PFSK-1 (cell line): ENCODE measurements at regions not wholly inside any gene's neighbourhood (a gene's known extent, or its start where the extent isn't known, plus 50 kb on each side); places are given as distances from the start of the nearest gene placed in this dataset.

ENCODE experiments used
- FOXP2 ChIP-seq: optimal IDR thresholded peaks from 2 replicates; pipeline ENCODE3; 2011; ENCODE audit warnings: borderline replicate concordance, control low read depth, inconsistent platforms; ENCODE audit not compliant: insufficient read depth; ENCODE audit errors: extremely low read length, extremely low read depth
- POLR2AphosphoS5 ChIP-seq: IDR thresholded peaks from 2 replicates; pipeline ENCODE4 v1.6.1; 2012; ENCODE audit warnings: low read depth, mild to moderate bottlenecking, control low read depth, low read length, moderate library complexity
- SIN3A ChIP-seq: IDR thresholded peaks from 2 replicates; pipeline ENCODE4 v1.6.1; 2012; ENCODE audit warnings: mild to moderate bottlenecking, low read length, moderate library complexity, borderline replicate concordance; ENCODE audit not compliant: insufficient read depth
- TAF1 ChIP-seq: IDR thresholded peaks from 2 replicates; pipeline ENCODE4 v1.6.1; 2012; ENCODE audit warnings: low read length, control low read depth, borderline replicate concordance; ENCODE audit not compliant: insufficient read depth
- TF ChIP-seq, protein P1 (sequence below), 2 experiments: IDR thresholded peaks; 2 replicates each; pipeline versions ENCODE4 v1.6.1 to v1.8.0; 2011 to 2012; ENCODE audit warnings: low read depth in 2 of 2, low read length in 2 of 2, control low read depth in 1 of 2, inconsistent platforms in 1 of 2, mild to moderate bottlenecking in 1 of 2, moderate library complexity in 1 of 2; ENCODE audit not compliant: insufficient read depth in 1 of 2

GRCh38 chr1:173406783-173407230 is 70.3 kb upstream of the PRDX6 start:
- TF ChIP-seq FOXP2 (no peak), SIN3A (no peak), POLR2AphosphoS5 (no peak), TAF1 (no peak)
- TF ChIP-seq, protein P1, sequence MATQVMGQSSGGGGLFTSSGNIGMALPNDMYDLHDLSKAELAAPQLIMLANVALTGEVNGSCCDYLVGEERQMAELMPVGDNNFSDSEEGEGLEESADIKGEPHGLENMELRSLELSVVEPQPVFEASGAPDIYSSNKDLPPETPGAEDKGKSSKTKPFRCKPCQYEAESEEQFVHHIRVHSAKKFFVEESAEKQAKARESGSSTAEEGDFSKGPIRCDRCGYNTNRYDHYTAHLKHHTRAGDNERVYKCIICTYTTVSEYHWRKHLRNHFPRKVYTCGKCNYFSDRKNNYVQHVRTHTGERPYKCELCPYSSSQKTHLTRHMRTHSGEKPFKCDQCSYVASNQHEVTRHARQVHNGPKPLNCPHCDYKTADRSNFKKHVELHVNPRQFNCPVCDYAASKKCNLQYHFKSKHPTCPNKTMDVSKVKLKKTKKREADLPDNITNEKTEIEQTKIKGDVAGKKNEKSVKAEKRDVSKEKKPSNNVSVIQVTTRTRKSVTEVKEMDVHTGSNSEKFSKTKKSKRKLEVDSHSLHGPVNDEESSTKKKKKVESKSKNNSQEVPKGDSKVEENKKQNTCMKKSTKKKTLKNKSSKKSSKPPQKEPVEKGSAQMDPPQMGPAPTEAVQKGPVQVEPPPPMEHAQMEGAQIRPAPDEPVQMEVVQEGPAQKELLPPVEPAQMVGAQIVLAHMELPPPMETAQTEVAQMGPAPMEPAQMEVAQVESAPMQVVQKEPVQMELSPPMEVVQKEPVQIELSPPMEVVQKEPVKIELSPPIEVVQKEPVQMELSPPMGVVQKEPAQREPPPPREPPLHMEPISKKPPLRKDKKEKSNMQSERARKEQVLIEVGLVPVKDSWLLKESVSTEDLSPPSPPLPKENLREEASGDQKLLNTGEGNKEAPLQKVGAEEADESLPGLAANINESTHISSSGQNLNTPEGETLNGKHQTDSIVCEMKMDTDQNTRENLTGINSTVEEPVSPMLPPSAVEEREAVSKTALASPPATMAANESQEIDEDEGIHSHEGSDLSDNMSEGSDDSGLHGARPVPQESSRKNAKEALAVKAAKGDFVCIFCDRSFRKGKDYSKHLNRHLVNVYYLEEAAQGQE (IDR thresholded peaks at IDR 0.05; ENCODE audit: insufficient read depth in 1 of 2, low read depth in 2 of 2, low read length in 2 of 2), result no peak

DNA sequence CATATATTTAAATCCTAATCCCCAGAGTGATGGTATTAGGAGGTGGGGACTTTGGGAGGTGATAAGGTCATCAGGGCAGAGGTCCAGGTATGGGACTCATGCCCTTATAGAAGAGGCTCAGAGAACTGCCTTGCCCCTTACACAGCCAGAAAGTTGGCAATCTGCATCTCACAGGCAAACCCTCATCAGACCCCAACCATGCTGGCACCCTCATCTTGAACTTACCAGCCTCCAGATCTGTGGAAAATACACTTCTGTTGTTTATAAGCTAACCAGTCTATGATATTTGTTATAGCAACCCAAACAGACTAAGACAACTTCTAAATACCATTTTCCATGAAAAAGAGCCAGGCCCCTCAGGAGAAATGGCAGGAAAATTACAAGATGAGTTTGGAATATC is 69.3 kb upstream of the PRDX6 start:
- no peak for TF ChIP-seq FOXP2
- no peak for TF ChIP-seq POLR2AphosphoS5
- TF ChIP-seq, protein P1 (IDR thresholded peaks at IDR 0.05; ENCODE audit: insufficient read depth in 1 of 2, low read depth in 2 of 2, low read length in 2 of 2), result no peak

GRCh38 chr1:173408886-173409285 is 68.2 kb upstream of the PRDX6 start:
- no peak for TF ChIP-seq TAF1
- TF ChIP-seq POLR2AphosphoS5, result no peak
- TF ChIP-seq FOXP2, result no peak
- TF ChIP-seq SIN3A, result no peak
- TF ChIP-seq, protein P1 (IDR thresholded peaks at IDR 0.05; ENCODE audit: insufficient read depth in 1 of 2, low read depth in 2 of 2, low read length in 2 of 2), result no peak

DNA sequence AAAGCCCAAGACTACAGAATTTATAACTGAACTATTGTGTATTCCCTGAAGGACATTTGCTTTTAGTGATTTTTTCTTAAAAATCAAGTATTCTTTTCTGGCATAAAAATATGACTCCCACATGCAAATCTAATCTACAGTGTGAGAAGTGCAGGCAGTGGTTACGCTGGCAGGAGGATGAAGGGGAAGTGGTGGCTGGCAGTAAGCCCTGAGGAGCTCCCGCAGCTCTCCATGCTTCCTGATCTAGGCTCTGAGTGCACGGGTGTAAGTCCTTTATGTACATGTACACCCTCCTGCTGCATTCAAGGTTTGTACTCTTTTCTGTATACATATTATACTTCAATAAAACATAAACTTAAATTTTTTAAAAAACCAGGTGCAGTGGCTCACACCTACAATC is 67.5 kb upstream of the PRDX6 start:
- TF ChIP-seq FOXP2 (peak; percentile 34), SIN3A (no peak), POLR2AphosphoS5 (no peak)
- TF ChIP-seq, protein P1 (IDR thresholded peaks at IDR 0.05; ENCODE audit: insufficient read depth in 1 of 2, low read depth in 2 of 2, low read length in 2 of 2), result no peak

DNA sequence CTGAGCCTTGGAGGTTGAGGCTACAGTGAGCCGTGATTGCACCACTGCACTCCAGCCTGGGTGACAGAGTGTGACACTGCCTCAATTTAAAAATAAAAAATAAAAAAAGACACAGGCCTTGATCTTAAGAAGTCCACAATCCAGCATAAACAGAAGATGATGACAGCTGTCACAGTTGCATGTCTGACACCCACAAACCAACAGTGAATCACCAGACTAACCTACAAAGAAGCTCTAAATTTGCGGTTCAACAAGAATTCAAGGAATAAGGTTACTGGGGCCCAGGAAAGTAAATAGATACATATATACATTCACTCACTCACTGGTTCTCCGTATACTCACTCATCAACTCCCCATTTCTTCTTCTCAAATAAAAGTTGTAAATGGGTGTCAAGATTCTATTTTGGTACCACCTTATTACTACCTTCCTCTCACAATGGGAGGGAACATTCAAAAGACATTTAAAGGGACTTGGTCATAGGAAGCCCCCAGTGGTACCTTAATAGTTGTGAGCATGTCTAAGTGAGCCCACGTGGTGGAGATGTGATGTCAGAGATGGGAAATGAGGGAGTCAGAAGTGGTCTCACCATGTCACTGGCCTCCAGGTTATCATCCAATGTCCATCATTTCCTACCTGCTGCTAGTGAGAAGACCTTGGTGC is 66.9 kb upstream of the PRDX6 start:
- TF ChIP-seq POLR2AphosphoS5 (no peak), FOXP2 (no peak), TAF1 (no peak)
